HFF-Myc (cell line): ENCODE measurements at regions not wholly inside any gene's neighbourhood (a gene's known extent, or its start where the extent isn't known, plus 50 kb on each side); places are given as distances from the start of the nearest gene placed in this dataset.
"Not testable (repeated sequence)": the region's sequence is repeated elsewhere in the genome, so short reads cannot be mapped to it uniquely, and the experiment has no call there.

Source experiments
- DNase-seq: peaks from one replicate; pipeline ENCODE4 v3.0.0-alpha.2; 2011; ENCODE audit warnings: low read depth; ENCODE audit errors: extremely low read depth
- H3K4me3 ChIP-seq: replicated peaks from 2 replicates; pipeline ENCODE4 v1.5.1; 2011; ENCODE audit warnings: low read depth, mild to moderate bottlenecking, control low read depth, low read length
- CTCF ChIP-seq: IDR thresholded peaks from 2 replicates; pipeline ENCODE4 v1.5.1; 2012; ENCODE audit warnings: mild to moderate bottlenecking, low read depth, low read length, control low read depth; ENCODE audit errors: missing control alignments

GRCh38 chr12:75650595-75651341 is 139.4 kb upstream of the KRR1 start:
- no peak overlapping the region for H3K4me3 ChIP-seq
- no peak for TF ChIP-seq CTCF
- no peak for DNase-seq

- no peak for TF ChIP-seq CTCF
- H3K4me3 ChIP-seq = no peak overlapping the region
- no peak for DNase-seq
These were observed 138.7 kb upstream of the KRR1 start for GRCh38 chr12:75650100-75650499.

GRCh38 chr12:75648856-75649255 is 137.4 kb upstream of the KRR1 start:
- no peak overlapping the region for H3K4me3 ChIP-seq
- DNase-seq = no peak
- no peak for TF ChIP-seq CTCF

- no peak for TF ChIP-seq CTCF
- no peak overlapping the region for H3K4me3 ChIP-seq
- DNase-seq = no peak
These were observed 135.2 kb upstream of the KRR1 start for GRCh38 chr12:75646329-75647210.

GRCh38 chr12:75644472-75645072 is 133.2 kb upstream of the KRR1 start:
- TF ChIP-seq CTCF = no peak
- DNase-seq = no peak
- no peak overlapping the region for H3K4me3 ChIP-seq

- not testable (repeated sequence) for DNase-seq, H3K4me3 ChIP-seq
These were observed 131.7 kb upstream of the KRR1 start for GRCh38 chr12:75643119-75643518.

GRCh38 chr12:75642226-75642625 is 130.8 kb upstream of the KRR1 start:
- DNase-seq = no peak
- no peak overlapping the region for H3K4me3 ChIP-seq
- no peak for TF ChIP-seq CTCF
